Trophoblast cell (in vitro differentiated cells and primary cell): ENCODE measurements at regions not wholly inside any gene's neighbourhood (a gene's known extent, or its start where the extent isn't known, plus 50 kb on each side); places are given as distances from the start of the nearest gene placed in this dataset.

Experiments used
- DNase-seq, 2 donors: peaks; one replicate each; pipeline ENCODE4 v3.0.0-alpha.2; 2016
- H2AFZ ChIP-seq: 2 replicates; pipeline ENCODE4 v1.6.1; 2013; ENCODE audit warnings: low read length, moderate library complexity, mild to moderate bottlenecking; ENCODE audit not compliant: insufficient read depth, poor library complexity
- H2AK5ac ChIP-seq: 2 replicates; pipeline ENCODE4 v1.6.1; 2013; ENCODE audit warnings: mild to moderate bottlenecking, low read length
- H2BK120ac ChIP-seq: 2 replicates; pipeline ENCODE4 v1.6.1; 2013; ENCODE audit warnings: low read length, mild to moderate bottlenecking, moderate library complexity; ENCODE audit not compliant: insufficient read depth, poor library complexity
- H2BK12ac ChIP-seq: 2 replicates; pipeline ENCODE4 v1.6.1; 2013; ENCODE audit warnings: mild to moderate bottlenecking, low read length, moderate library complexity
- H2BK5ac ChIP-seq: 2 replicates; pipeline ENCODE4 v1.6.1; 2013; ENCODE audit warnings: low read length, low read depth, moderate library complexity, mild to moderate bottlenecking; ENCODE audit not compliant: poor library complexity
- H3K14ac ChIP-seq: 2 replicates; pipeline ENCODE4 v1.6.1; 2013; ENCODE audit warnings: mild to moderate bottlenecking, low read length
- H3K18ac ChIP-seq: 2 replicates; pipeline ENCODE4 v1.6.1; 2013; ENCODE audit warnings: mild to moderate bottlenecking, low read length
- H3K23ac ChIP-seq: 2 replicates; pipeline ENCODE4 v1.6.1; 2013; ENCODE audit warnings: low read length
- H3K27ac ChIP-seq: 2 replicates; pipeline ENCODE4 v1.5.1; 2013; ENCODE audit warnings: low read depth, mild to moderate bottlenecking, inconsistent platforms, low read length, moderate library complexity
- H3K27me3 ChIP-seq: 2 replicates; pipeline ENCODE4 v1.6.1; 2013; ENCODE audit warnings: inconsistent platforms, mild to moderate bottlenecking, low read length, moderate library complexity; ENCODE audit not compliant: insufficient read depth
- H3K36me3 ChIP-seq, 2 experiments: 1 replicate in 1 of 2; 2 replicates in 1 of 2; pipeline ENCODE4 v1.6.1; 2013; ENCODE audit warnings: low read length in 2 of 2, mild to moderate bottlenecking in 2 of 2, moderate library complexity in 1 of 2; ENCODE audit not compliant: insufficient read depth in 2 of 2, control insufficient read depth in 1 of 2
- H3K4ac ChIP-seq: 2 replicates; pipeline ENCODE4 v1.6.1; 2013; ENCODE audit warnings: low read depth, mild to moderate bottlenecking, low read length, moderate library complexity
- H3K4me1 ChIP-seq, 2 experiments: 1 replicate in 1 of 2; 2 replicates in 1 of 2; pipeline ENCODE4 v1.6.1; 2013; ENCODE audit warnings: low read length in 2 of 2, mild to moderate bottlenecking in 2 of 2, moderate library complexity in 1 of 2; ENCODE audit not compliant: insufficient read depth in 2 of 2, control insufficient read depth in 1 of 2
- H3K4me2 ChIP-seq: 2 replicates; pipeline ENCODE4 v1.6.1; 2013; ENCODE audit warnings: inconsistent platforms, mild to moderate bottlenecking, low read length, moderate library complexity
- H3K4me3 ChIP-seq: 2 replicates; pipeline ENCODE4 v1.5.1; 2013; ENCODE audit warnings: mild to moderate bottlenecking, low read depth, low read length, inconsistent platforms
- H3K79me1 ChIP-seq: one replicate; pipeline ENCODE4 v1.6.1; 2013; ENCODE audit warnings: low read length
- H3K79me2 ChIP-seq: 2 replicates; pipeline ENCODE4 v1.6.1; 2013; ENCODE audit warnings: low read length, mild to moderate bottlenecking; ENCODE audit not compliant: control insufficient read depth, insufficient read depth, poor library complexity
- H3K9ac ChIP-seq: 2 replicates; pipeline ENCODE4 v1.6.1; 2013; ENCODE audit warnings: mild to moderate bottlenecking, low read length
- H3K9me3 ChIP-seq: 2 replicates; pipeline ENCODE4 v1.6.1; 2013; ENCODE audit warnings: low read depth, mild to moderate bottlenecking, control low read depth, inconsistent platforms, low read length; ENCODE audit not compliant: insufficient read depth
- H4K12ac ChIP-seq: 2 replicates; pipeline ENCODE4 v1.6.1; 2013; ENCODE audit warnings: low read depth, mild to moderate bottlenecking, low read length, moderate library complexity
- H4K8ac ChIP-seq: 2 replicates; pipeline ENCODE4 v1.6.1; 2013; ENCODE audit warnings: low read depth, mild to moderate bottlenecking, low read length, moderate library complexity
- H4K91ac ChIP-seq: one replicate; pipeline ENCODE4 v1.6.1; 2013; ENCODE audit warnings: low read depth, mild to moderate bottlenecking, low read length, moderate library complexity
- WGBS: extraction: QIAGEN DNeasy Blood & Tissue Kit; methylation state at CpG from one replicate; pipeline ENCODE4 v1.1.7; 2013; ENCODE audit warnings: missing lambda C conversion rate; ENCODE audit not compliant: insufficient read length, insufficient coverage; ENCODE audit errors: extremely low coverage; 5-methylcytosine and 5-hydroxymethylcytosine counted together

DNA sequence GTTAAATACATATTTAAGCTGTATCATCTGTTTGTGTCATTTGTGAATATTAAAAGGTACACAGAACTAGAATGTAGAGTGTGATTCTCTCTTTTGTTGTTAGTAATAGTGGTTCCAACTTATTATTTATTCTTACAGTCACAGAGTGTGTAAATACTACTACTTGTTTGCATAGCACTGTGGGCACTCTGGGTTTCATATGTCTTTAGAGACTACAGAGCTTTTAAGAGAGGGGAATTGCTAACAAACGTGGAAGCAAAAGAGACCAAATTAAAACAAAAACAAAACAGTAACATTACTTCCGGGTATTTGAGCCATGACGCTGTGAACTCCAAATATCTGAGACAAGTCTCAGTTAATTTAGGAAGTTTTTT lies 828.0 kb upstream of the DPPA4 start:
- no peak overlapping the region for H4K12ac ChIP-seq
- no CpG with 5 or more reads among the region's 3 CpGs for WGBS
- no peaks in the 10 kb centered on the region for H3K36me3 ChIP-seq

DNA sequence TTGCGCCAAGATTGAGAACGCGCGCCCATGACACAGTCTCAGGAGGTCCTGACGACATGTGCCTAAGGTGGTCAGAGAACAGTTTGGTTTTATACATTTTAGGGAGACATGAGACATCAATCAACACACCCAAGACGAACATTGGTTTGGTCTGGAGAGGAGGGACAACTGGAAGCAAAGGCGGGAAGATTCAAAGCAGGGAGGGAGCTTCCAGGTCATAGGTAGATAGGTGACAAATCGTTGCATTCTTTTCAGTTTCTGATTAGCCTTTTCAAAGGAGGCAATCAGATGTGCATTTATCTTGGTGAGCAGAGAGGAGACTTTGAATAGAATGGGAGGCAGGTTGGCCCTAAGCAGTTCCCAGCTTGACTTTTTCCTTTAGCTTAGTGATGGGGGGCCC lies 828.4 kb upstream of the DPPA4 start:
- H3K4me3 ChIP-seq: no peak overlapping the region
- no peaks in the 10 kb centered on the region for H3K79me1 ChIP-seq
- no peak overlapping the region for H3K23ac ChIP-seq
- H2BK120ac ChIP-seq: no peak overlapping the region
- no peak overlapping the region for H2BK5ac ChIP-seq
- no peak for DNase-seq
- H3K14ac ChIP-seq: no peak overlapping the region
- H2BK12ac ChIP-seq: no peak overlapping the region
- no peak overlapping the region for H2AK5ac ChIP-seq
- H3K9me3 ChIP-seq: no peaks in the 10 kb centered on the region
- H3K79me2 ChIP-seq: no peaks in the 10 kb centered on the region
- H4K8ac ChIP-seq: no peak overlapping the region
- no CpG with 5 or more reads among the region's 8 CpGs for WGBS
- no peak overlapping the region for H2AFZ ChIP-seq
- H3K27ac ChIP-seq: no peak overlapping the region
- H3K36me3 ChIP-seq: no peaks in the 10 kb centered on the region
- H3K4me2 ChIP-seq: peak overlapping the region; percentile 27
- H4K12ac ChIP-seq: no peak overlapping the region
- no peak overlapping the region for H4K91ac ChIP-seq
- no peak overlapping the region for H3K9ac ChIP-seq
- H3K4me1 ChIP-seq: peaks cover 0 to 2% of the 10 kb centered on the region in 2 experiments
- no peak overlapping the region for H3K4ac ChIP-seq
- no peak overlapping the region for H3K18ac ChIP-seq
- H3K27me3 ChIP-seq: no peaks in the 10 kb centered on the region

More for the DNA sequence above, 828.0 kb upstream of the DPPA4 start:
- no peak overlapping the region for H4K8ac ChIP-seq
- no peaks in the 10 kb centered on the region for H3K79me2 ChIP-seq
- no peaks in the 10 kb centered on the region for H3K79me1 ChIP-seq
- no peak overlapping the region for H2AFZ ChIP-seq
- H3K27ac ChIP-seq: no peak overlapping the region
- no peak overlapping the region for H2BK5ac ChIP-seq
- no peak overlapping the region for H3K14ac ChIP-seq
- H2BK120ac ChIP-seq: no peak overlapping the region
- no peak overlapping the region for H2BK12ac ChIP-seq
- no peak overlapping the region for H3K23ac ChIP-seq
- H3K4me2 ChIP-seq: no peak overlapping the region
- H3K4me1 ChIP-seq: peaks cover 0 to 2% of the 10 kb centered on the region in 2 experiments
- no peak for DNase-seq
- no peak overlapping the region for H4K91ac ChIP-seq
- H3K9me3 ChIP-seq: no peaks in the 10 kb centered on the region
- no peak overlapping the region for H2AK5ac ChIP-seq
- H3K4me3 ChIP-seq: no peak overlapping the region
- H3K18ac ChIP-seq: no peak overlapping the region
- H3K9ac ChIP-seq: no peak overlapping the region
- no peak overlapping the region for H3K4ac ChIP-seq
- H3K27me3 ChIP-seq: no peaks in the 10 kb centered on the region

DNA sequence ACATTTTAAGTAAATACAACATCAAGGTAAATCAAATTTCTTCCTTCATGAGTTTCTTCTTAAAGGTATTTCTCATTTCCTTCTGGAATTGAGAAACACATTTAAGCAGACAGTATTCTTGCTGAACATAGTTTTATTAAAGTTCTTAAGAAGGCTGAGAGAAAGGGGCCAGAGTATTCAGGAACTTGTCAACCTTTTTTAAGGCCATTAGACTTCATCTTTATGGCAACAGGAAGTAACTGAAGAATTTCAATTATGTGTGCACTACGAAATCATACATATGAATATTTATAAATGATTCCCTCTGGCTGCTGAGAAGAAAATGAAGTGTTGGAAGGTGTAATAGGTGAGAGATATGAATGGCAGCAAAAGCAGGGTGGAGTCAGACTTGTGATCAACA lies 829.4 kb upstream of the DPPA4 start:
- Histone ChIP-seq H3K9ac (no peak overlapping the region), H3K23ac (no peak overlapping the region), H3K79me2 (no peaks in the 10 kb centered on the region), H4K8ac (no peak overlapping the region), H2AFZ (no peak overlapping the region), H2BK5ac (no peak overlapping the region), H2BK12ac (no peak overlapping the region), H4K12ac (no peak overlapping the region), H3K18ac (no peak overlapping the region), H3K4ac (no peak overlapping the region), H3K9me3 (no peaks in the 10 kb centered on the region), H2BK120ac (no peak overlapping the region), H2AK5ac (no peak overlapping the region), H3K79me1 (no peaks in the 10 kb centered on the region), H3K36me3 (no peaks in the 10 kb centered on the region), H3K14ac (no peak overlapping the region), H3K27me3 (no peaks in the 10 kb centered on the region), H3K4me1 (peaks cover 0 to 2% of the 10 kb centered on the region in 2 experiments), H3K27ac (no peak overlapping the region), H3K4me2 (no peak overlapping the region), H4K91ac (no peak overlapping the region), H3K4me3 (no peak overlapping the region)
- no CpG with 5 or more reads among the region's 1 CpG for WGBS
- DNase-seq: no peak

DNA sequence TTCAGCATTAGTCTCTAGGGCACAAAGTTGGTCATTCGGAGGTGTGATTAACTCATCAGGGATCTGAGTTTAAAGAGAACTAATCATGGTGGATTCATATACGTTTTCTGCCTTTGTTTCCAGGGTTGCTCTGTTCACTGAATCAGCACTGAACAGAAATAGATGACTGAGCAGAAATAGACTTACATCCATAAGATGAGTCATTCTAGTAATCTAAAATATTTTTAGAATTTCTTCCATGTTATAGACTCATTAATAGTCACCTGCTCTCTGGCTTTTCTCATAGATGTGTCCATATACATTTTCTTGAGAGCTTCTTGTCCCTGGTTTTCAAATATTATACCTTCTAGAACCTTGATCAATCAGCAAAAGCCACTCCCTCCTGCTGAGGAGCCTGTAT lies 837.6 kb upstream of the DPPA4 start:
- H3K4ac ChIP-seq: no peak overlapping the region
- no peaks in the 10 kb centered on the region for H3K79me1 ChIP-seq
- no peaks in the 10 kb centered on the region for H3K27me3 ChIP-seq
- no peak overlapping the region for H2BK5ac ChIP-seq
- H2BK120ac ChIP-seq: no peak overlapping the region
- no peak overlapping the region for H4K8ac ChIP-seq
- DNase-seq: peak in 1 of 2 donors; percentile 19
- WGBS: no CpG with 5 or more reads among the region's 2 CpGs
- no peak overlapping the region for H3K4me3 ChIP-seq
- H4K91ac ChIP-seq: no peak overlapping the region
- no peak overlapping the region for H2AK5ac ChIP-seq
- no peak overlapping the region for H2BK12ac ChIP-seq
- no peak overlapping the region for H3K4me2 ChIP-seq
- H3K18ac ChIP-seq: no peak overlapping the region
- no peak overlapping the region for H3K9ac ChIP-seq
- H3K9me3 ChIP-seq: no peaks in the 10 kb centered on the region
- H3K23ac ChIP-seq: no peak overlapping the region
- no peak overlapping the region for H3K27ac ChIP-seq
- no peaks in the 10 kb centered on the region for H3K79me2 ChIP-seq
- H4K12ac ChIP-seq: no peak overlapping the region
- no peaks in the 10 kb centered on the region for H3K36me3 ChIP-seq
- no peak overlapping the region for H2AFZ ChIP-seq
- H3K14ac ChIP-seq: no peak overlapping the region
- no peaks in the 10 kb centered on the region for H3K4me1 ChIP-seq
